ACC112 (cell line): ENCODE measurements at regions not wholly inside any gene's neighbourhood (a gene's known extent, or its start where the extent isn't known, plus 50 kb on each side); places are given as distances from the start of the nearest gene placed in this dataset.

Experiments
- H2AFZ ChIP-seq: fragments of 200-600 bp; sonication (generic); one replicate; pipeline ENCODE4 v1.6.0; 2017; ENCODE audit warnings: antibody characterized with exemption, low read length; ENCODE audit not compliant: unreplicated experiment
- H3K27ac ChIP-seq: fragments of 200-600 bp; sonication (generic); 2 replicates; pipeline ENCODE4 v1.5.1; 2014; ENCODE audit warnings: low read depth, mild to moderate bottlenecking, antibody characterized with exemption, low read length, moderate library complexity
- H3K27me3 ChIP-seq: fragments of 200-600 bp; sonication (generic); 2 replicates; pipeline ENCODE4 v1.6.1; 2014; ENCODE audit warnings: mild to moderate bottlenecking, antibody characterized with exemption, low read length, moderate library complexity, mixed read lengths; ENCODE audit not compliant: insufficient read depth
- H3K36me3 ChIP-seq: fragments of 200-600 bp; sonication (generic); 2 replicates; pipeline ENCODE4 v1.6.1; 2016; ENCODE audit warnings: mild to moderate bottlenecking, antibody characterized with exemption, low read length, moderate library complexity, mixed read lengths; ENCODE audit not compliant: insufficient read depth
- H3K4me1 ChIP-seq: fragments of 200-600 bp; sonication (generic); one replicate; pipeline ENCODE4 v1.6.1; 2016; ENCODE audit warnings: low read length, mixed read lengths; ENCODE audit not compliant: insufficient read depth, unreplicated experiment, control insufficient read depth
- H3K4me3 ChIP-seq: fragments of 200-600 bp; sonication (generic); 2 replicates; pipeline ENCODE4 v1.5.1; 2014; ENCODE audit warnings: mild to moderate bottlenecking, low read depth, low read length
- H3K79me2 ChIP-seq: fragments of 200-600 bp; sonication (generic); one replicate; pipeline ENCODE4 v1.6.0; 2016; ENCODE audit warnings: low read length; ENCODE audit not compliant: control insufficient read depth, unreplicated experiment, insufficient read depth

DNA sequence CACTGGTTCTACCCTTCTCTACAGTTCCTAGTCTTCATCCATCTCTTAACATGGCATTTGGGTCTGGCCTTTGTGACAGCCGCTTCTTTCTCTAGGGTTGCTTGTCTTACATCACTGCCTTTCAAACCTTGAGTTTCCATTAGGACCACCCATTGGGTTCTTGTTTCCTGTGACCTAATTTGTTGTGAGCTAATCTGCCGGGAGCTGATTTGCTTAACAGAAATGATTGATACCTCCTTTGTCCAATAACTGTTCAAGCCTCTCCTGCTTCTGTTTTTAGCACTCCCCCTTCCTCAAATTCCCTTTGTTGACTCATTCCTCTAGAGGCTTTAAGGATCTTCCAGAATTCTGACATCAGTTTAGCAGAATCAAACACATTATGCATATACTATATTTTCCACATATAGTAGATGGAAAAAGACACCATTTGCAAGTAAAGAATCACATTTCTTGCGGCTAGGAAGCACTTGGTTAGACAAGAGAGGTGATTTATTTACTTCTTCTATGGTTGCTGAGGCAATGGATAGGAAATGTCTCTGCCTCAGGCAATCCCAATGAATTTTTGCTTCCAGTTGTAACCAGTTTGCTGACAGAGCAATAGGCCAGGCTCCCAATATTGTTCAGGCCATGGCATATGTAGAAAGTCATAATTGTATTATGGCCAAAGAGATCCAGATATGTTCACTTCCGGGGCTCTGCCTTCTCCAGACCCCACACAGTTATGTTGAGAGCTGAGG is 130.7 kb downstream of the SNX19 start:
- Histone ChIP-seq H3K79me2 (no peaks in the 10 kb centered on the region), H3K4me3 (no peak overlapping the region), H3K36me3 (no peaks in the 10 kb centered on the region), H3K27ac (no peak overlapping the region), H2AFZ (no peak overlapping the region), H3K4me1 (peaks cover 53% of the 10 kb centered on the region), H3K27me3 (no peaks in the 10 kb centered on the region)

DNA sequence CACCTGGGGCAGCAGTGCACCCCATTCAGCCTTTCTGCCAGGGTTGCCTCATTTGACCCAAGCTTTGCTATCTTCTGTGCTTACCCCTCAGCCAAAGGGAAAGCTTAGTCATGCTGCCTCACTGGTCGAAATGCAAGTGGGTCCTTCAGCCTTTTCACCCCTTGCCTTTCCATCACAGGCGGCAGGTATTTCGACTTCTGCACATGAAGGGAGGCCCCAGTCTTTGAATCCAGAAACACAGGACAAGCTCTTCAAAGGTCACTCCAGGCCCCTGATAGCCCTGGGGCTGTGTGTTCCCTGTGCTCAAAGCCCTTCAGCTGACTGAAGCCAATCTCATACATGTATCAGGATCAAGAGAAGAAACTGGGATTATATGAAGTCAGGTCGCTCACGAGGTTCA is 129.7 kb downstream of the SNX19 start:
- H2AFZ ChIP-seq, result no peak overlapping the region
- no peaks in the 10 kb centered on the region for H3K27me3 ChIP-seq

DNA sequence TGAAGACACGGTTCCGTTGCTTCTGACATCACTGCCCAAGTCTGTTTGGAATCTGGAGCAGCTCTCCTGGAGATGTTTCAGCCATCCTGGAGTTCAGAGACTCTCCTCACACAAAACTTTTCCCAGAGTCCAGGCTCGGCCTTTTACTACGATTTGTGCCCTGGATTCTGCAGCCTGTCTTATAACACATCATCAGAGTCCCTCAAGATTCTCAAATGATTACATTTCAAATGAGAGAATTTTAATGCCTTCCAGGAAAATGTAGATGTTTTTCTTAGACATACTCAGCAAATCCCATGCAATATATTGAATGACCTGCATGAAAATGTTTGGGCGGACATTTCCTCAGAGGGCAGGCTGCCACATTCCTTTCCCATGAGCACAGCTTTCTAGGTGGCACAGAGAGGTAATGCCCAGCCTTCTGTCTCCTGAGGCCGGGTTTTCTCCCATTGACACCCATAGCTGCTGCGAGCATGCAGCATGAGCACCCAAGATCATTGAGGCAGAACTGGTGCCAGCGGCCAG is 129.1 kb downstream of the SNX19 start:
- Histone ChIP-seq H3K27me3 (no peaks in the 10 kb centered on the region), H3K36me3 (no peaks in the 10 kb centered on the region), H3K79me2 (no peaks in the 10 kb centered on the region), H3K4me1 (peaks cover 42% of the 10 kb centered on the region), H3K4me3 (no peak overlapping the region), H3K27ac (0 out of 2 replicates have a peak overlapping the region, but pooled peaks have one; percentile 24), H2AFZ (no peak overlapping the region)

More for the DNA sequence above, 129.7 kb downstream of the SNX19 start:
- peaks cover 47% of the 10 kb centered on the region for H3K4me1 ChIP-seq
- H3K27ac ChIP-seq, result no peak overlapping the region
- H3K79me2 ChIP-seq, result no peaks in the 10 kb centered on the region
- H3K4me3 ChIP-seq, result no peak overlapping the region
- H3K36me3 ChIP-seq, result no peaks in the 10 kb centered on the region

DNA sequence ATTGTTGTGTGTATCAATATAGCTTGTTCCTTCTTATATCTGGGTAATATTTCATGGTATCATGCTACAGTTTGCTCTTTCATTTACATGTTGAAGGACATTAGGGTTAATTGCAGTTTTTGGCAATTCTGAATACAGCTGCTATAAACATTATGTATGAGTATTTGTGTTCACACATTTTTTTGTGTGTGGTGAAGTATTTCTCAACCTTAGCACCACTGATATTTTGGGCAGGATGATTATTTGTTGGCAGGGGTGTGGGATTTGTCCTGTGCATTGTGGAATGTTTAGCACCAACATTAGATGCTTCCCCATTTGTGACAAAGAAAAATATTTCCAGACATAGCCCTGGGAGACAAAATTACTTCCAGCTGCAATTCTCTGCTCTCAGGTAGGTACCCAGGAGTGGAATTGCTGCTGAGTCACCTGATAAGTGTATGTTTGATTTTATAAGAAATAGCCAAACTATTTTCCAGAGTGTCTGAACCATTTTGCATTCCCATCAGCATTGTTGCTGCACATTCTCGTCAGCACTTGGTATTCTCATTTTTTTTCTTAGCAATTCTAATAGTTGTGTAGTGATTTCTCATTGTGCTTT is 128.2 kb downstream of the SNX19 start:
- Histone ChIP-seq H3K36me3 (no peaks in the 10 kb centered on the region), H2AFZ (no peak overlapping the region), H3K27ac (peak overlapping the region; percentile 24; the same call in 1 of the 2 replicates), H3K4me1 (peaks cover 33% of the 10 kb centered on the region), H3K27me3 (no peaks in the 10 kb centered on the region), H3K79me2 (no peaks in the 10 kb centered on the region), H3K4me3 (no peak overlapping the region)

DNA sequence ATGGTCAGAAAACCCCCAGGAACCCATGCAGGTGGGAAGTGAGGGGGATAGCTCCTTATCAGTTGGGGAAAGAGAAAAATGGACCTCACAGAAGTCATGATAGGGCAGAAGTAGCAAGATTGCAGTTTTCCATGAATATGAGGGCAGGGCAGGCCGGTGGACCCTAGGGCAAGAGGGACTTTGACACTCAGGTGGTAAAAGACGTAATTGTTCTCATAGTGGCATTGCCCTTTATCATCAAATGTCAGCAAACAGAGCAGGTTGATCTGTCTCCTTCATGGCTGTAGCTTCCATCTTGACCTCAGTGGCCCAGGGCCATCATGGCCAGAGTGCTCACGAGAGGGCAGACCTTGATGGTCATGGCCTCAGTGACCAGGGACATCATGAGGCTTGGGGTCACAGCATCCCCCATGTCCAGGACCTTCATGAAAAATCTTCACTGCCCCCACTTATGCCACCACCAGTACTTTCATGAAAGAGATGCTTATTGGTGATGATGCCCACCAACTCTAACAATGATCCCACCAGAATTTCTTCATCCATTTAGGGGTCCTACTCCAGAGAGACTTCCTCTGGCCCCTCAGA is 127.1 kb downstream of the SNX19 start:
- Histone ChIP-seq H2AFZ (no peak overlapping the region), H3K79me2 (no peaks in the 10 kb centered on the region), H3K27ac (no peak overlapping the region), H3K27me3 (no peaks in the 10 kb centered on the region), H3K36me3 (no peaks in the 10 kb centered on the region), H3K4me1 (peaks cover 27% of the 10 kb centered on the region), H3K4me3 (no peak overlapping the region)

DNA sequence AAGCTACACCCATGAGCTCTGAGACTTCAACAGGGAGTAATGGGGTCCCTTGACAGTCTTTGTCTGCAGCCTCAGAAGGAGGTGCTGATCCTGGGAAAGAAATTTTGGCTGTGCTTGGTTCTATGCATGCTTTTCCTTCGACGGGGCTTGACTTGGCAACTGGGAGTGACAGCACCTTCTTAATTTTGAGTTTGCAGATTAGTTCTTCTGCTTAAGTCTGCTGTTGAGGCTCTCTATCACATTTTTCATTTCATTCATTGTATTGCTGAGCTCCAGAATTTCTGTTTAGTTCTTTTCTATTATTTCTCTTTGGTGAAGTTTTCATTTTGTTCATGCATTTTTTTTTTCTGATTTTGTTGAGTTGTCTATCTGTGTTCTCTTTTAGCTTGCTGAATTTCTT is 125.6 kb downstream of the SNX19 start:
- Histone ChIP-seq H3K36me3 (no peaks in the 10 kb centered on the region), H3K27ac (no peak overlapping the region), H3K4me1 (peaks cover 25% of the 10 kb centered on the region), H3K4me3 (no peak overlapping the region), H2AFZ (no peak overlapping the region), H3K79me2 (no peaks in the 10 kb centered on the region), H3K27me3 (no peaks in the 10 kb centered on the region)

DNA sequence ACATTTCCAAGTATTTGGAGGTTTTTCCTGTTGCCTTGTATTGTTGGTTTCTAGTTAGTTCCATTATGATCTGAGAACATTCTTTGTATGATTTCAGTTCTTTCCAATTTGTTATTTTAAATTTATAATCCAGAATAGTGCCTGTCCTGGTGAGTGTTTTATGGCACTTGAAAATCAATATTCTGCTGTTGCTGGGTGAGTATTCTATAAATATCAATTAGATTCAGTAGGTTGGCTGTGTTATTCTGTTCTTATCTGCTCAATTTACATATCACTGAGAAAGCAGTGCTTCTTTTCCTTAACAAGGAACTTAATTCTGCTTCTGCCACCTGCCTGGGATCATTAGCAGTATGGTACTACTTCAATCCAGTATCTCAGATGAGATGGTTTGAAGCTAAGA is 123.5 kb downstream of the SNX19 start:
- Histone ChIP-seq H3K27ac (no peak overlapping the region), H2AFZ (no peak overlapping the region), H3K4me3 (no peak overlapping the region), H3K79me2 (no peaks in the 10 kb centered on the region), H3K27me3 (no peaks in the 10 kb centered on the region), H3K4me1 (peaks cover 10% of the 10 kb centered on the region), H3K36me3 (no peaks in the 10 kb centered on the region)

DNA sequence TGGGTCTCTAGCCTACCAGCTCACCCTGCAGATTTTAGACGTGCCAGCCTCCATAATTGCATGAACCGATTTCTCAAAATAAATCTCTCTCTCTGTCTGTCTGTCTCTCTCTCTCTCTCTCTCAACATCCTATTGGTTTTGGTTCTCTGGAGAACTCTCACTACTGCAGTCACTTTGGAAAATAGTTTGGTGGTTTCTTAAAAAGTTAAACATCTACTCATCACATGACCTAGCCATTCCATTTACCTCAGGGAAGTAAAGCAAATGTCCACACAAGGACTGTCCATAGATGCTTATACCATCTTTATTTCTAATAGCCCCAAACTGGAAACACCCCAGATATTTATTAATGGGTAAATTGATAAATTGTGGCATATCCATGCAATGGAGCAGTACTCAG is 119.5 kb downstream of the SNX19 start:
- Histone ChIP-seq H3K27ac (no peak overlapping the region), H2AFZ (no peak overlapping the region), H3K4me3 (no peak overlapping the region)

DNA sequence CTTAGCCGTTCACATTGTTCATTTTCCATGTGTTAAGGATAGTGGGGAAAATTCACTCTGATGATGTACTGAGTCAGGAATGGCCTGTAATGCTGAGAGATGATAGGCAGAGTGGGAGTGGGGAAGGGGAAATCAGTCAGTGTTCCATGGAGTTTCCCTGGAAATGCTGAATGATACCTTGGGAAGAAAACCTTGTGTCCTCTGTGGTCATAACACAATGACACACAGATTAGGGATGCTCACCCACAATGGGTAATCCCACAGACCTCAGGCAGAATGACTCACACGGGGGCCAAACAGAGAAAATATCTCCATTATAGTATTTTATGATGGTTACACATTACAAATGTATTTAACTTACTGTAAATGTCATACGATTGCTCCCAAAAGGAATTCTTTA is 118.0 kb downstream of the SNX19 start:
- H3K4me1 ChIP-seq, result peaks cover 32% of the 10 kb centered on the region
- peak overlapping the region; percentile 91 for H3K27ac ChIP-seq
- H3K36me3 ChIP-seq, result no peaks in the 10 kb centered on the region
- no peaks in the 10 kb centered on the region for H3K79me2 ChIP-seq
- H2AFZ ChIP-seq, result no peak overlapping the region
- H3K4me3 ChIP-seq, result no peak overlapping the region
- no peaks in the 10 kb centered on the region for H3K27me3 ChIP-seq

More for the DNA sequence above, 119.5 kb downstream of the SNX19 start:
- Histone ChIP-seq H3K27me3 (no peaks in the 10 kb centered on the region), H3K4me1 (peaks cover 23% of the 10 kb centered on the region), H3K79me2 (no peaks in the 10 kb centered on the region), H3K36me3 (no peaks in the 10 kb centered on the region)

DNA sequence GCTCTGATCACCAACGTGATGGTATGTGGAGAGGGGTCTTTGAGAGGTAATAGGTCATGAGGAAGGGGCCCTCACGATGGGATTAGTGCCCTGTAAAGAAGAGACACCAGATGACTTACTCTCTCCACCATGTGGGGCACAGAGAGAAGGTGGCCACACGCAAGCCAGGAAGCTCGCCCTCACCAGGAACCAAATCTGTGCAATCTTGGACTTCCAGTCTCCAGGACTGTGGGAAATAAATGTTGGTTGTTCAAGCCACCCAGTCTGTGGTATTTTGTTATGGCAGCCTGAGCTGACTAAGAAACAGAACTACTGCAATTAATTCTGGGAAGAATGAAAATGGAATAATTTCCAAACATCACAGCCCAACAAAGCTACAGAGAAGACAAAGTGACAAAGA is 117.5 kb downstream of the SNX19 start:
- H3K27ac ChIP-seq, result peak overlapping the region; percentile 91
- H3K79me2 ChIP-seq, result no peaks in the 10 kb centered on the region
- peaks cover 32% of the 10 kb centered on the region for H3K4me1 ChIP-seq
- H3K27me3 ChIP-seq, result no peaks in the 10 kb centered on the region
- H3K4me3 ChIP-seq, result no peak overlapping the region
- H2AFZ ChIP-seq, result no peak overlapping the region
- no peaks in the 10 kb centered on the region for H3K36me3 ChIP-seq
